Choroid plexus epithelial cell (primary cell): ENCODE measurements at regions not wholly inside any gene's neighbourhood (a gene's known extent, or its start where the extent isn't known, plus 50 kb on each side); places are given as distances from the start of the nearest gene placed in this dataset.
"Not testable (repeated sequence)": the region's sequence is repeated elsewhere in the genome, so short reads cannot be mapped to it uniquely, and the experiment has no call there.

Experiments
- DNase-seq: peaks from one replicate; pipeline ENCODE4 v3.0.0-alpha.2; 2010; ENCODE audit warnings: low read depth
- H3K4me3 ChIP-seq: 2 replicates; pipeline ENCODE4 v1.5.1; 2011; ENCODE audit warnings: low read depth, mild to moderate bottlenecking, control low read depth, low read length, moderate library complexity
- TF ChIP-seq, protein P1 (sequence below): conservative IDR thresholded peaks from 2 replicates; pipeline ENCODE4 v1.5.1; 2011; ENCODE audit warnings: low read depth, mild to moderate bottlenecking, control low read depth, inconsistent platforms, low read length, moderate library complexity

DNA sequence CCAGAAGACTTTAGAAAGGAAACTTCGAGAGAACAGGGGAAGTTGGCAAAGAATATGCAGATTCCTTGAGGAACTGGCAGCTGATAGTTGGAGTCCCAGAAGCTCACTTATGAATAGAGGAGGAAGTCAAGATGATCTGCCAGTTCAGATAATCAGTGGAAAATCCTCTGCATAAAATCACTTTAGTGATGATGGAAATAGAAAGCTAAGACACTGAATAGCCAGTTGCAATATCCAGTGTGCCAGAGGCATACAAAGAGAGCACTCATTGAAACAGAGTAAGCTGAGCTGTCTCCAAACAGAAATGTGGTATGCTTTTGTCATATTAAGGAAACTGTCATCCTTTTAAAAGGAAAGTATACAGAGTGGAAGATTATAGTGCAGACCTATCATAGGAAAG is 1207.6 kb downstream of the OTOL1 start:
- no peak overlapping the region for H3K4me3 ChIP-seq
- TF ChIP-seq, protein P1, sequence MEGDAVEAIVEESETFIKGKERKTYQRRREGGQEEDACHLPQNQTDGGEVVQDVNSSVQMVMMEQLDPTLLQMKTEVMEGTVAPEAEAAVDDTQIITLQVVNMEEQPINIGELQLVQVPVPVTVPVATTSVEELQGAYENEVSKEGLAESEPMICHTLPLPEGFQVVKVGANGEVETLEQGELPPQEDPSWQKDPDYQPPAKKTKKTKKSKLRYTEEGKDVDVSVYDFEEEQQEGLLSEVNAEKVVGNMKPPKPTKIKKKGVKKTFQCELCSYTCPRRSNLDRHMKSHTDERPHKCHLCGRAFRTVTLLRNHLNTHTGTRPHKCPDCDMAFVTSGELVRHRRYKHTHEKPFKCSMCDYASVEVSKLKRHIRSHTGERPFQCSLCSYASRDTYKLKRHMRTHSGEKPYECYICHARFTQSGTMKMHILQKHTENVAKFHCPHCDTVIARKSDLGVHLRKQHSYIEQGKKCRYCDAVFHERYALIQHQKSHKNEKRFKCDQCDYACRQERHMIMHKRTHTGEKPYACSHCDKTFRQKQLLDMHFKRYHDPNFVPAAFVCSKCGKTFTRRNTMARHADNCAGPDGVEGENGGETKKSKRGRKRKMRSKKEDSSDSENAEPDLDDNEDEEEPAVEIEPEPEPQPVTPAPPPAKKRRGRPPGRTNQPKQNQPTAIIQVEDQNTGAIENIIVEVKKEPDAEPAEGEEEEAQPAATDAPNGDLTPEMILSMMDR = no peak
- DNase-seq = no peak

DNA sequence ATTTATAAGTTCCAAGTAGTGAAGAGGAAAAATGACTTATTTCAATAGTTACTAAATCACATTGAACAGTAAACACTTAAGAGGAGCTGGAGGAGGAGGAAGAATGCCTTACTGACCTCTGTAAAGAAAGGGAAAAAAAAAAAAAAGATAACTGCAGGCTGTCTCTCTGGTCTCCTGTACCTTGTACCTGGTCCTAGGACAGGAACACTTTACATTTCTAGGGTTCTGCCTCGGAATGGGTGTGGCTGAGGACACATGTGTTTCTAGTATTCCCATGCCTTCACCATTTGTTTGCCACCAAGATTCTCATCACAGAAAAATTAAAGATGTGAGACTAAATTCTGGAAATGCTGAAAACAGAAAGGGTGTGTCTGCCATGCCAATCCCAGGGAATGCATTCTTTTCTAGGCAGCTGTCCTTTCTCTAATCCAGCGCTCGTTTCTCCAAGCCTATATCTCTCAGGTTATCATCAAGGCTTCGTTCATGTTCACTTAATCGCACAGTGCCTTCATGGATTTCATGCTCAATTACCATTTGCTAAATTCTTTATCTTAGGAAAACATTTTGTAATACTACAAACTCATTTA is 1208.3 kb downstream of the OTOL1 start:
- no peak overlapping the region for H3K4me3 ChIP-seq
- no peak for DNase-seq
- TF ChIP-seq, protein P1 = no peak

DNA sequence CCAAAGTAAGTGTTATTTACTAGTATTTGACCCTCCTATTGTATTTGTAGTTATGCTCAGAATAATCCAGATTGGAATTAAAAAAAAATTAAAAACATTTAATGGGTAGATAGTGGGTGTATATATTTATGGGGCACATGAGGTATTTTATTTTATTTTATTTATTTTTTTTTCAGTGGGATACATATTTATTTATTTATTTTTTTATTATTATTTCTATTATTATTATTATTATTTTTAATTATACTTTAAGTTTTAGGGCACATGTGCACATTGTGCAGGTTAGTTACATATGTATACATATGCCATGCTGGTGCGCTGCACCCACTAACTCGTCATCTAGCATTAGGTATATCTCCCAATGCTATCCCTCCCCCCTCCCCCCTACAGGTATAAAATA is 1211.8 kb downstream of the OTOL1 start:
- H3K4me3 ChIP-seq, DNase-seq: not testable (repeated sequence)

- H3K4me3 ChIP-seq = not testable (repeated sequence)
- peak; percentile 39 for DNase-seq
Measured at GRCh38 chr3:162708942-162709706, 1212.5 kb downstream of the OTOL1 start.

- TF ChIP-seq, protein P1 = no peak
- no peak overlapping the region for H3K4me3 ChIP-seq
- no peak for DNase-seq
Measured at GRCh38 chr3:162710332-162711112, 1213.9 kb downstream of the OTOL1 start.

GRCh38 chr3:162717074-162717473 is 1220.5 kb downstream of the OTOL1 start:
- not testable (repeated sequence) for H3K4me3 ChIP-seq, DNase-seq

DNA sequence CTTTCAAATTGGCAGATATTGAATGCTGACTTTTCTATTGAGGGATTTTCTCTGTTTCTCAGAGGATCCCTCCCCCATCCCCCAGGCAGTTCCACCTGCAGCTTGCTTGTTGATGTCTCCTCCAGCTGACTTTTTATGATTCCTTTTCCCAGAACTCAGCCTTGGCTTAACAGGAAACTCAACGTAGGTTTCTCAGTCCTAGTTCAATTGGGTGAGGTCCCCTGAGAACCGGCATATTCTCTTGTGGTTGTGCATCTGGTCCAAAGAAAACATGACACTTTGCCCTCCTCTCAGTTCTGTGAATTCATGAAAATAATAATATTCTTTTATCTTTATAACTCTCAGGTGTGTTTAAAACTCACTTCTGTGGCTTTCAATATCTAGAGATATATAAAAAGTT is 1222.1 kb downstream of the OTOL1 start:
- H3K4me3 ChIP-seq = no peak overlapping the region
- TF ChIP-seq, protein P1 = no peak
- DNase-seq = peak; percentile 91

GRCh38 chr3:162719684-162720341 is 1223.2 kb downstream of the OTOL1 start:
- H3K4me3 ChIP-seq = no peak overlapping the region
- peak; percentile 96 for DNase-seq
- TF ChIP-seq, protein P1 = no peak
